ENCODE measurements at regions not wholly inside any gene's neighbourhood (a gene's known extent, or its start where the extent isn't known, plus 50 kb on each side); places are given as distances from the start of the nearest gene placed in this dataset.

DNA sequence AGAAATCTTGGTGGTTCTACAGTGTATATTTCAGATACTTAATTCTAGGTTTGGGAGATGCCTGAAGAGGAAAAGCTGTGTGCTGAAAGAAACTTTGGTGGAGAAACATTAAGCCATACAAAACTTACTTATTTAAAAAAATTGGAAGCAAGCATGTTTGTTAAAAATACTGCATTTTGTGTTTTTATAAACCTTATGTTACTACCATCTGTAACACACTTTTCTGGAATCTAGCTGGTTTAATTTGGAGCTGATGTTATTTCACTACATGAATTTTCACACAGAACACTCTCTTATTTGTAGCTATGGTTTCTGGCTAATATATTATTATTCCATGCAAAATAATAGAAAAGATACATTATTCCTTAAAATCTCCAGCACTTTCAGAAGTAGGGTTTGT lies 710.7 kb downstream of the ADGRL2 start:
- TF ChIP-seq, protein P1, sequence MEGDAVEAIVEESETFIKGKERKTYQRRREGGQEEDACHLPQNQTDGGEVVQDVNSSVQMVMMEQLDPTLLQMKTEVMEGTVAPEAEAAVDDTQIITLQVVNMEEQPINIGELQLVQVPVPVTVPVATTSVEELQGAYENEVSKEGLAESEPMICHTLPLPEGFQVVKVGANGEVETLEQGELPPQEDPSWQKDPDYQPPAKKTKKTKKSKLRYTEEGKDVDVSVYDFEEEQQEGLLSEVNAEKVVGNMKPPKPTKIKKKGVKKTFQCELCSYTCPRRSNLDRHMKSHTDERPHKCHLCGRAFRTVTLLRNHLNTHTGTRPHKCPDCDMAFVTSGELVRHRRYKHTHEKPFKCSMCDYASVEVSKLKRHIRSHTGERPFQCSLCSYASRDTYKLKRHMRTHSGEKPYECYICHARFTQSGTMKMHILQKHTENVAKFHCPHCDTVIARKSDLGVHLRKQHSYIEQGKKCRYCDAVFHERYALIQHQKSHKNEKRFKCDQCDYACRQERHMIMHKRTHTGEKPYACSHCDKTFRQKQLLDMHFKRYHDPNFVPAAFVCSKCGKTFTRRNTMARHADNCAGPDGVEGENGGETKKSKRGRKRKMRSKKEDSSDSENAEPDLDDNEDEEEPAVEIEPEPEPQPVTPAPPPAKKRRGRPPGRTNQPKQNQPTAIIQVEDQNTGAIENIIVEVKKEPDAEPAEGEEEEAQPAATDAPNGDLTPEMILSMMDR (IDR thresholded peaks at IDR 0.05): no peak
- TF ChIP-seq POLR2AphosphoS5 (IDR thresholded peaks at IDR 0.05) (no peak), POLR2A (IDR thresholded peaks at IDR 0.05) (no peak)
